Astrocyte of the cerebellum (primary cell): ENCODE measurements at regions not wholly inside any gene's neighbourhood (a gene's known extent, or its start where the extent isn't known, plus 50 kb on each side); places are given as distances from the start of the nearest gene placed in this dataset.

ENCODE experiments used
- DNase-seq: peaks from one replicate; pipeline ENCODE4 v3.0.0-alpha.2; 2011; ENCODE audit warnings: low read depth
- H3K4me3 ChIP-seq: 2 replicates; pipeline ENCODE4 v1.5.1; 2011; ENCODE audit warnings: mild to moderate bottlenecking, low read depth, low read length, moderate library complexity
- in situ Hi-C: cut with HindIII; loops from 2 replicates; pipeline ENCODE4 v1.10.0; 2017; ENCODE audit warnings: low sequenced_read_pairs
- TF ChIP-seq, protein P1 (sequence below): IDR thresholded peaks from 2 replicates; pipeline ENCODE4 v1.5.1; 2012; ENCODE audit warnings: low read length, low read depth, moderate library complexity, mild to moderate bottlenecking; ENCODE audit errors: missing control alignments

- no peak for DNase-seq
- in situ Hi-C loops = no loop called here
- TF ChIP-seq, protein P1, sequence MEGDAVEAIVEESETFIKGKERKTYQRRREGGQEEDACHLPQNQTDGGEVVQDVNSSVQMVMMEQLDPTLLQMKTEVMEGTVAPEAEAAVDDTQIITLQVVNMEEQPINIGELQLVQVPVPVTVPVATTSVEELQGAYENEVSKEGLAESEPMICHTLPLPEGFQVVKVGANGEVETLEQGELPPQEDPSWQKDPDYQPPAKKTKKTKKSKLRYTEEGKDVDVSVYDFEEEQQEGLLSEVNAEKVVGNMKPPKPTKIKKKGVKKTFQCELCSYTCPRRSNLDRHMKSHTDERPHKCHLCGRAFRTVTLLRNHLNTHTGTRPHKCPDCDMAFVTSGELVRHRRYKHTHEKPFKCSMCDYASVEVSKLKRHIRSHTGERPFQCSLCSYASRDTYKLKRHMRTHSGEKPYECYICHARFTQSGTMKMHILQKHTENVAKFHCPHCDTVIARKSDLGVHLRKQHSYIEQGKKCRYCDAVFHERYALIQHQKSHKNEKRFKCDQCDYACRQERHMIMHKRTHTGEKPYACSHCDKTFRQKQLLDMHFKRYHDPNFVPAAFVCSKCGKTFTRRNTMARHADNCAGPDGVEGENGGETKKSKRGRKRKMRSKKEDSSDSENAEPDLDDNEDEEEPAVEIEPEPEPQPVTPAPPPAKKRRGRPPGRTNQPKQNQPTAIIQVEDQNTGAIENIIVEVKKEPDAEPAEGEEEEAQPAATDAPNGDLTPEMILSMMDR = no peak
- H3K4me3 ChIP-seq = no peak overlapping the region
These were observed 220.7 kb upstream of the NETO1 start for GRCh38 chr18:73088445-73088844.

- in situ Hi-C loops = no loop called here
- DNase-seq = no peak
- TF ChIP-seq, protein P1 = no peak
- no peak overlapping the region for H3K4me3 ChIP-seq
These were observed 219.6 kb upstream of the NETO1 start for GRCh38 chr18:73087282-73087977.

DNA sequence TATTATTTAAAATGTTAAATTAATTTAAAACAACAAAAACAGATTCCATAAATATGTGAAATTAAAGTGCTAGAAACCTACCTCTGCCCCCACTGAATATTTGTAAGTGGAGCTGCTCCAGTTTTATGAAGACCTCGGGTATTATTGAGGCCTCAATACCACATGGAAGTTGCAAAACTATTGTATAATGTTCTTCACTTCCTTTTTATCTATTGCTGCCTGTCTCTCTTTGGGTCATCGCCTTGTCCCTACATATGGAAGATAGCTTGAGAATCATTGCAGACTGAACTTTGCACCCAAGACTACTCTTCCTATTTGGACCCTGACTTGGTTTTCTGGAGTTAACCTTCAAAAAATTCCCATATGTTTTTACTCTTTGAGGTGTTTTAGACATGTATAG, 212.1 kb upstream of the NETO1 start:
- TF ChIP-seq, protein P1 = no peak
- no peak for DNase-seq
- in situ Hi-C loops = no loop called here
- H3K4me3 ChIP-seq = no peak overlapping the region

GRCh38 chr18:73060666-73061288, 193.0 kb upstream of the NETO1 start:
- in situ Hi-C loops = no loop called here
- TF ChIP-seq, protein P1 = no peak
- peak; percentile 71 for DNase-seq
- H3K4me3 ChIP-seq = no peak overlapping the region

DNA sequence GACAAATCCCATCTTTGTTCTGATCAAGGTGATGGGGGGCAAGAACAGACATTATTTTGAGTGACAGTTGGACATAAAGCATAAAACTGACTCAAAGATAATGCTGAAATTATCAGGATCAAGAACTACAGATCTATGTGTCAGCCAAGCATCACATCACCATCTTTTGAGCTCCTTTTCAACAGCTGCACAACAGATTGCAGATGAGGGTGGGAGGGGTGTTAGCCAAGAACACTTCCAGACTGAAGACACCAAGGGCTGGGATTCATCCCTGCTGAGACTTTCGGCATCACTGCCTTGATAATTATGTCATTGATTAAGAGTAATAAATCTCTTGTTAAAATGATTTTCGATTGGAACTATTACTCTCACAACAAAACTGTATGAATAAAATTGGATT, 191.5 kb upstream of the NETO1 start:
- no peak for DNase-seq
- no peak overlapping the region for H3K4me3 ChIP-seq
- in situ Hi-C loops = no loop called here
- TF ChIP-seq, protein P1 = no peak

DNA sequence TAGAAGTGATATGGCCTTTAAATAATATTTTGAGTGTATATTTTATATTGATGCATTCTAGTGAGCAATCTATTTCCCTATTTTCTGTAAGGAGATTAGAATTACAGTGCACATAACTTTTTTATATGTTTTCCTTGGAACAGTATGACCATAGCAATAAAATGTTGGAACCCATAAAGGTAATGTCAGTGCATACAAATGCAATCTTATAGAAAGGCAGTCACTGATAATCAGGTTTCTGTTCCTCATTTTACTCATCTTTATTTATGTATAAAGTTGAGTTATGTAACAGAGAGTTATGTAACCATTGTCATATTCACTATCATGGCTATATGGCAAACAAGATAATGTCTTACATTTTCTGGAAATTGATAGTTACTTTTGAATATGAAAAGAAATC, 179.9 kb upstream of the NETO1 start:
- in situ Hi-C loops = no loop called here
- no peak for DNase-seq
- TF ChIP-seq, protein P1 = no peak

More for the DNA sequence above, 179.9 kb upstream of the NETO1 start:
- no peak overlapping the region for H3K4me3 ChIP-seq
